Endothelial cell of umbilical vein (primary cell): ENCODE measurements at regions not wholly inside any gene's neighbourhood (a gene's known extent, or its start where the extent isn't known, plus 50 kb on each side); places are given as distances from the start of the nearest gene placed in this dataset.

ENCODE experiments used
- BruUV-seq: library from RNA; stranded (reverse); fragments of 400-500 nt; replicated peaks from 2 replicates; lab custom pipeline; 2021; lab: Mats Ljungman, UMichigan
- CTCF ChIA-PET: fragments of 300-600, 350-600 bp; sonication (Branson Sonifier 250); formaldehyde crosslinking; loops from one replicate; lab custom pipeline; 2021; ENCODE audit warnings: antibody characterized with exemption, inconsistent platforms; lab: Charles Lee
- POLR2A ChIA-PET: fragments of 300-600, 350-600 bp; sonication (Branson Sonifier 250); formaldehyde crosslinking; loops from one replicate; lab custom pipeline; 2021; ENCODE audit warnings: antibody characterized with exemption, inconsistent platforms; lab: Charles Lee
- DNase-seq: peaks from one replicate; pipeline ENCODE4 v3.0.0-alpha.2; 2011; ENCODE audit warnings: low read depth, low spot score
- FAIRE-seq: peaks from 2 replicates; lab custom pipeline; 2011; peaks lifted over from hg19 to GRCh38; lab: Jason Lieb, UNC
- H2AFZ ChIP-seq: 2 replicates; pipeline ENCODE4 v1.6.0; 2012; ENCODE audit warnings: low read depth, low read length, control low read depth, inconsistent platforms
- H3K27ac ChIP-seq: 2 replicates; pipeline ENCODE4 v1.5.1; 2011; ENCODE audit warnings: low read depth, mild to moderate bottlenecking, control low read depth, low read length, moderate library complexity; ENCODE audit not compliant: insufficient read depth
- H3K27me3 ChIP-seq, 2 experiments: 2 replicates each; pipeline versions ENCODE4 v1.6.0 to v1.6.1; 2011; ENCODE audit warnings: low read length in 2 of 2, mixed read lengths in 1 of 2; ENCODE audit not compliant: control insufficient read depth in 2 of 2, insufficient read depth in 2 of 2
- H3K36me3 ChIP-seq, 2 experiments: 2 replicates in 1 of 2; 3 replicates in 1 of 2; pipeline ENCODE4 v1.5.1; 2011; ENCODE audit warnings: low read length in 2 of 2, mild to moderate bottlenecking in 1 of 2, moderate library complexity in 1 of 2; ENCODE audit not compliant: control insufficient read depth in 2 of 2, insufficient read depth in 2 of 2; ENCODE audit errors: extremely low read depth in 1 of 2
- H3K4me1 ChIP-seq: 3 replicates; pipeline ENCODE4 v1.5.1; 2011; ENCODE audit warnings: mild to moderate bottlenecking, low read length; ENCODE audit not compliant: control insufficient read depth, insufficient read depth; ENCODE audit errors: extremely low read depth
- H3K4me2 ChIP-seq: 2 replicates; pipeline ENCODE4 v1.6.1; 2011; ENCODE audit warnings: low read length, control low read depth, mixed read lengths; ENCODE audit not compliant: insufficient read depth
- H3K4me3 ChIP-seq, 3 experiments: fragments of 200-600 bp in 1 of 3; sonication (generic), shearing (Covaris generic) in 1 of 3; replicated peaks in 1 of 3; 2 replicates each; pipeline ENCODE4 v1.5.1; 2011 to 2016; ENCODE audit warnings: control low read depth in 3 of 3, low read length in 3 of 3, mild to moderate bottlenecking in 2 of 3, inconsistent platforms in 1 of 3, low read depth in 1 of 3, moderate library complexity in 1 of 3; ENCODE audit not compliant: insufficient read depth in 1 of 3
- H3K79me2 ChIP-seq: 2 replicates; pipeline ENCODE4 v1.6.0; 2012; ENCODE audit warnings: low read length, inconsistent platforms; ENCODE audit not compliant: control insufficient read depth, insufficient read depth
- H3K9ac ChIP-seq: replicated peaks from 2 replicates; pipeline ENCODE3; 2011; ENCODE audit warnings: low read length, control low read depth; ENCODE audit not compliant: insufficient read depth; ENCODE audit errors: extremely low read depth
- H3K9me1 ChIP-seq: replicated peaks from 3 replicates; pipeline ENCODE4 v1.6.0; 2011; ENCODE audit warnings: mild to moderate bottlenecking, low read length; ENCODE audit not compliant: control insufficient read depth, insufficient read depth; ENCODE audit errors: extremely low read depth
- H3K9me3 ChIP-seq: replicated peaks from 2 replicates; pipeline ENCODE4 v1.5.1; 2012; ENCODE audit warnings: low read length, inconsistent platforms; ENCODE audit not compliant: control insufficient read depth, insufficient read depth
- H4K20me1 ChIP-seq: replicated peaks from 2 replicates; pipeline ENCODE3; 2011; ENCODE audit warnings: mild to moderate bottlenecking, low read length; ENCODE audit not compliant: control insufficient read depth, insufficient read depth; ENCODE audit errors: extremely low read depth
- EZH2 ChIP-seq: IDR thresholded peaks from 2 replicates; pipeline ENCODE4 v1.6.1; 2012; ENCODE audit warnings: borderline replicate concordance, low read depth, mild to moderate bottlenecking, moderate library complexity, low read length, inconsistent platforms; ENCODE audit not compliant: severe bottlenecking
- FOS ChIP-seq: IDR thresholded peaks from 2 replicates; pipeline ENCODE4 v1.6.1; 2011; ENCODE audit warnings: mild to moderate bottlenecking, low read length, moderate library complexity, borderline replicate concordance; ENCODE audit not compliant: insufficient read depth
- GATA2 ChIP-seq: IDR thresholded peaks from 2 replicates; pipeline ENCODE4 v1.7.0; 2011; ENCODE audit warnings: low read depth, mild to moderate bottlenecking, moderate library complexity, mixed read lengths, low read length; ENCODE audit not compliant: insufficient read length, insufficient read depth
- JUN ChIP-seq: IDR thresholded peaks from 2 replicates; pipeline ENCODE4 v1.6.1; 2011; ENCODE audit warnings: borderline replicate concordance, low read depth; ENCODE audit not compliant: insufficient read length, insufficient read depth
- MYC ChIP-seq: IDR thresholded peaks from one replicate; pipeline ENCODE4 v1.6.1; 2011; ENCODE audit warnings: mild to moderate bottlenecking, low read depth, low read length
- POLR2A ChIP-seq: IDR thresholded peaks from 2 replicates; pipeline ENCODE4 v1.6.1; 2012; ENCODE audit warnings: low read depth, mild to moderate bottlenecking, control low read depth, low read length
- POLR2AphosphoS5 ChIP-seq: IDR thresholded peaks from 2 replicates; pipeline ENCODE4 v1.6.1; 2012; ENCODE audit warnings: low read depth, mild to moderate bottlenecking, control low read depth, low read length, moderate library complexity; ENCODE audit not compliant: insufficient read depth
- dilution Hi-C: fragments of 300-500 bp; cut with MboI; formaldehyde crosslinking; loops from one replicate; pipeline ENCODE4 v1.15.0; 2019; ENCODE audit warnings: low sequenced_read_pairs; ENCODE audit not compliant: extremely low pct_ligation_motif_present
- intact Hi-C: fragments of 100-400 bp; cut with micrococcal nuclease; formaldehyde crosslinking; loops from one replicate; pipeline ENCODE4 v1.10.0; 2022
- TF ChIP-seq, protein P1 (sequence below), 2 donors: IDR thresholded peaks; 1 replicate in 1 of 2; 2 replicates in 1 of 2; pipeline ENCODE4 v1.5.1; 2011; ENCODE audit warnings: low read length in 2 of 2, mild to moderate bottlenecking in 2 of 2, moderate library complexity in 2 of 2, control low read depth in 1 of 2, inconsistent platforms in 1 of 2, low read depth in 1 of 2; ENCODE audit not compliant: insufficient read depth in 1 of 2; ENCODE audit errors: extremely low read depth in 1 of 2
- TF ChIP-seq, protein P2 (sequence below): IDR thresholded peaks from 2 replicates; pipeline ENCODE4 v1.6.1; 2011; ENCODE audit not compliant: insufficient read depth, insufficient read length

DNA sequence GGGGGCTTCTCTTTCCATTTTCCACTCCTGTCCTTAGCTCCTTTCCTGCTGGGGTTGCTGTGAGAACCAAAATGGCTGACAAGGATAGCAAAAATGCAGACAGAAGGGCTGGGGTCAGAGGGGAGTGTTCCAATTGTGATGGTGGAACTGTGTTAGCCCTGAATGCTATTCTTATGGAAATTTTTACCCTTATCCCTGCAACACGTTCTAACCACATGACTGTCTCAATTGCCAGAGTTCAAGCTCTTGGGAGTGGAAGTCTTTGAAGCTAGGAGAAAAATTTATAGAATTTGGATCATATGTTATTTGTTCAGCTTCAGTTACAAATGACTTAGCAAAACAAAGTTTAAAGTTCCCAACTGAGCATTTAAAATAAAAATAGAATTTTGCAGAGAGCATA, 134.1 kb downstream of the ADCYAP1R1 start:
- intact Hi-C loops (no loop called here), dilution Hi-C loops (no loop called here)
- H3K27ac ChIP-seq, result no peak overlapping the region
- no peaks in the 10 kb centered on the region for H4K20me1 ChIP-seq
- no peak for FAIRE-seq
- no peaks in the 10 kb centered on the region for H3K79me2 ChIP-seq
- no peak overlapping the region for H2AFZ ChIP-seq
- H3K27me3 ChIP-seq, result peaks cover 0 to 1% of the 10 kb centered on the region in 2 experiments
- no peak for DNase-seq
- no peaks in the 10 kb centered on the region for H3K9me3 ChIP-seq
- CTCF ChIA-PET, result no interaction called here
- no peaks in the 10 kb centered on the region for H3K36me3 ChIP-seq
- no peak overlapping the region for H3K4me2 ChIP-seq
- no peak overlapping the region for H3K4me3 ChIP-seq
- BruUV-seq, result no TSS peak
- TF ChIP-seq FOS, result no peak
- TF ChIP-seq, protein P1, sequence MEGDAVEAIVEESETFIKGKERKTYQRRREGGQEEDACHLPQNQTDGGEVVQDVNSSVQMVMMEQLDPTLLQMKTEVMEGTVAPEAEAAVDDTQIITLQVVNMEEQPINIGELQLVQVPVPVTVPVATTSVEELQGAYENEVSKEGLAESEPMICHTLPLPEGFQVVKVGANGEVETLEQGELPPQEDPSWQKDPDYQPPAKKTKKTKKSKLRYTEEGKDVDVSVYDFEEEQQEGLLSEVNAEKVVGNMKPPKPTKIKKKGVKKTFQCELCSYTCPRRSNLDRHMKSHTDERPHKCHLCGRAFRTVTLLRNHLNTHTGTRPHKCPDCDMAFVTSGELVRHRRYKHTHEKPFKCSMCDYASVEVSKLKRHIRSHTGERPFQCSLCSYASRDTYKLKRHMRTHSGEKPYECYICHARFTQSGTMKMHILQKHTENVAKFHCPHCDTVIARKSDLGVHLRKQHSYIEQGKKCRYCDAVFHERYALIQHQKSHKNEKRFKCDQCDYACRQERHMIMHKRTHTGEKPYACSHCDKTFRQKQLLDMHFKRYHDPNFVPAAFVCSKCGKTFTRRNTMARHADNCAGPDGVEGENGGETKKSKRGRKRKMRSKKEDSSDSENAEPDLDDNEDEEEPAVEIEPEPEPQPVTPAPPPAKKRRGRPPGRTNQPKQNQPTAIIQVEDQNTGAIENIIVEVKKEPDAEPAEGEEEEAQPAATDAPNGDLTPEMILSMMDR (IDR thresholded peaks at IDR 0.05; ENCODE audit: extremely low read depth in 1 of 2, insufficient read depth in 1 of 2, low read depth in 1 of 2, low read length in 2 of 2), result no peak
- TF ChIP-seq, protein P2, sequence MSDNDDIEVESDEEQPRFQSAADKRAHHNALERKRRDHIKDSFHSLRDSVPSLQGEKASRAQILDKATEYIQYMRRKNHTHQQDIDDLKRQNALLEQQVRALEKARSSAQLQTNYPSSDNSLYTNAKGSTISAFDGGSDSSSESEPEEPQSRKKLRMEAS, result no peak
- TF ChIP-seq POLR2AphosphoS5, result no peak
- no peak for TF ChIP-seq POLR2A
- no peak for TF ChIP-seq GATA2
- TF ChIP-seq JUN, result no peak
- no peak for TF ChIP-seq MYC
- TF ChIP-seq EZH2, result no peak
- POLR2A ChIA-PET, result no interaction called here
- H3K9ac ChIP-seq, result no peak overlapping the region
- H3K4me1 ChIP-seq, result no peaks in the 10 kb centered on the region
- no peaks in the 10 kb centered on the region for H3K9me1 ChIP-seq
